DMS153 treated with DMSO at 0.1 percent for 48 hours (cell line): ENCODE measurements at regions not wholly inside any gene's neighbourhood (a gene's known extent, or its start where the extent isn't known, plus 50 kb on each side); places are given as distances from the start of the nearest gene placed in this dataset.
A peak's percentile ranks its signal among the peaks of the same experiment; 100 is the strongest.

ENCODE experiments used
- DNase-seq: peaks from one replicate; lab custom pipeline; 2025; ENCODE audit not compliant: unreplicated experiment; lab: John Stamatoyannopoulos, UW

DNA sequence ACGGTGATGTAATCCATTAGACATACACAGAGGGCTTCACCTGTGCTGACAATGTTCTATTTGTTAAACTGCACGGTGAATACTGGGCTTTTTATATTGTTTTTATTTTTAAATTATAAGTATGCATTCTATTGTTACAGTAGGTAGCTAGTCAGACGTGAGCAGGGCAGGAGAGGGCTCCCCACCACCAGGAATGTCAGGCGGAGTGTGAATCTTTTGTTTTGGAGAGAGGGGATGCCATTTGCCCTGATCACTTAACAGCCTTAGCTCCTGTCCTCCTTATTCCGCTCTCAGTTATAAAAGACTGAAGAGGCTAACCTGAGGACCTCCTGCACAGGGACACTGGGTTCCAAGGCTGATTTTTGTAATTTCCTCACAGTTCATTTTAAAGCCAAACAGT lies 151.6 kb upstream of the TAPT1 start:
- DNase-seq, result no peak

DNA sequence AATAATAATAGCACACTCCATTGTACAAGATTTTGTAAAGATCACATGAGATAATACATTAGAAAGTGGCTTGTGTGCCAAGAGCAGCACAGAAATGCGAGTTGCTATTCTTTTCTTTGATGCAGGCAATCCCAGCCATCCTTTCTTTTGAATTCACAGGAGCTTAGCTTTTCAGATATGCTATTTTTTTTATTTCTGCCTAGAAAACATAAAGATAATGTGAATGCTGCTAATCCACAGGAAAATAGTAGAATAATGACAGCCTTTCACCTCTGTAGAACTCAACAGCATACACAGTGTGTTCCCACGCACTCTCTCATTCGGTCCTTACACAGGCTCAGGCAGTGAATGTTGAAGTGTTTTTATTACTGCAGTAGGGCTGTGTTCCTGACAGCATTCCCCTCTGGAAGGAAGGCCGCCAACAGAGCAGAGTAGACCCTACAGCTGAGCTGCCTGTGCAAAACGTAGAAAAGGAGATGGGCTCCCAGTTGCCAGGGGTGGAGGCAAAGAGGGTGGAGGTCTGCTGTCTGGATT lies 138.8 kb upstream of the TAPT1 start:
- no peak for DNase-seq

DNA sequence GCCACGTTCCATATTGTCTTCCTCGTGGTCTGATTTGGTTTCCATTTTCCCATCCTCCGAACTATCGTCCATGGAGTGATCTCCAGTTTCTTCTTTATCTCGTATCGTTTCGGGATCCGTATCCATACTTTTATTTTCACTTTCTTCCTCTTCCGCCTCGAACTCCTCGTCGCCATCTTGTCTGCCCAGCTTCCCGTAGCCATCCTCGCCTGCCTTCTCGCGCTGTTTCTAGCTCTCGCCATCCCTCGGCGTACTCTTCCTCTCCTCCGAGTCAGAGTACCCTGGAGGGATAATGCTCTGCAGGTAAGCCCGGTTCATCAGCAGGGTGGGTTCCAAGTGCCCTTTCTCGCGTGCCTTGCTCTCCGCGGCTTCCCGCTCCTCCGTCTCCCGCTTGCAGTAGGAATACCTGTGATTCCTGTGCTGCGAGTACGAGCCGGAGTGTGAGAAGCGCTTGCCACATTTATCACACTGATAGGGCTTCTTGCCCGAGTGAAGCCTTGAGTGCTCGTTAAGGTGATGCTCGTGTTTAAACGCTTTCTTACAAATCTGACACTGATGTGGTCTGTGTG lies 134.5 kb upstream of the TAPT1 start:
- no peak for DNase-seq

DNA sequence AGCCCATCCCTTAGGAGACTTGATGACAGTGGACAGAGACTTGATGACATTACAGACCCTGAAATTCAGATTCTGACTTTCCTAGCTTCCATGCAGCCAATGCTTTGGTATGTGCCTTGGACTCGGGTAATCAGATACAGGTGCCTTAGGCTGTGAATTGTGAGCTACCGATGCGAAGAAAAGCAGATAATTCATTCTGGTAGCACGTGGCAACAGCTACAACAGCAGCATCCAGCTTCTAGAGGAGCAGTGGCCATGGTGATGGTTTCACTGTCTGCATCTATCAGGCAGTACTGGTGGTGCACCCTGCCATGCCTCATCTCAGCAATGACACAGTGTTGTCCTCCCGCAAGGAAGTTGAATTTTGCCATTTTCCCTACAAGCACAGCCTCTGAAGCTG lies 126.9 kb upstream of the TAPT1 start:
- no peak for DNase-seq

DNA sequence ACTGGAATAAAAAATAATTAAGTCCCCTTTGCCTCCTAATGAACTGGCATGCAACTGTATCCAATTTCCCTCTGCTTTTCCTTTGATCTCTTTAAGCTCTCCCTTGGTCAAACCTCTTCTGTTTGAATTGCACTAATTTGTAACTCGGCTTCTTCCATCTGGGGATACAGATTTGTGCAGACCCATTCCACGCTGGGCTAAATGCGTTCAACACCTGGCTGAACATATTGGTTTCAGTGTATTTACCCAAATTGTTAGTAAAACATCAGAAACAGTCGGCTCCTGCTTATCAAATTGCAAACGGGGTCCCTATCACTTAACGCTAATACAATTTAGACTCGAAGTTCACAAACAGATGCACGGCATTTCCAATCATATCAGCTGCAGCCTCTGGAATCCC lies 124.9 kb upstream of the TAPT1 start:
- DNase-seq, result no peak

DNA sequence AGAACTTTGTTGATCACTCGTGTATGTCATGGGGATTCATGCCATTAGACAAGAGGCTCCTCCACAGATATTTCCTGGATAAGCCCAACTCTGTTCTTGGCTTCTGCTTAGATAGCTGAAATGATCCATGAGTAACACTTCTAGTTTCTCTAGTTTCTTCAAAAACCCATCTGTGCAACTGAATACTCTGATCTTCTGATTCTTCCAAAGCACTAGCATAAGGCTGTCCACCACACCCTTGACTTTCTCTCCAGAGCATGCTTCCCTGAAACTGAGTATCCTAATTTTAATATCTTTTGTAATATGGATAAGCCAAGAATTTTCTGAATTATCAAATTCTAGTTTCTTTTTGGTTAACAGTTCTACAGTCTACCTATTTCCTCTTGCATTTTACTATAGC lies 118.6 kb upstream of the TAPT1 start:
- DNase-seq, result no peak

DNA sequence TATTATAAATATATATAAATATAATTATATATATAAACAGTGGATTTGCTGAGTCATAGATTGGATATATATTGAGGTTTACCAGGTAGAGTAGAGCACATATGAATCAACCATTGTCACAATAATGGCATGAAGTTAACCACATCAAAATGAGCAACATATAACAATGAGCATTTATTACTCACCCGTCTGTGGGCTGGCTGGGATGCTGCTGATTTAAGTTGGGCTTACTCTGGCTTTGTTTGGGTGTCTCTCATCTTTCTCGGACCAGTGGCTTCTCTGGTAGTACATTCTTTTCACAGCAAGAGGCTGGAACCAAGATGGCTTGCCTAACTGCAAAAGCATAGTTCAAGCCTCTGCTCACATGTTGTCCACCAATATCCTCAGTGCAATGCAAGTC lies 111.7 kb upstream of the TAPT1 start:
- no peak for DNase-seq

DNA sequence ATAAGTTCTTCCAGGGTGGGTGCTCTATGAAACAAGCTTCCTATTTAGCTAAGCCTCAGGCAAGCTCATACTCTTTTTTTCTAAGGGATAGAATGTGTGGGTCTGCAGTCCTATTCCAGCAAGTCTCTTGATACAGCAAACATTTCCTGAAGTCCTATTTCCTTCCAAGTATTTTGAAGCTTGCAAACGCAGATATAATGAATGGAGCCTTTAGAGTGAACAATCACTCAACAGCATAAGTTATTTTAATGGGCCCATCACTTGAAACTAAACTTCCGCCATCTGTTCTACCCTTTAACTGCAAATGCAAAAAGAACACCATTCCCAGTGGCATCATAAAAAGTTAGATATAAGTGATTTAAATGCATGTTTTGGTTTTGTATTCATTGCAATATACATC lies 108.3 kb upstream of the TAPT1 start:
- DNase-seq, result no peak

DNA sequence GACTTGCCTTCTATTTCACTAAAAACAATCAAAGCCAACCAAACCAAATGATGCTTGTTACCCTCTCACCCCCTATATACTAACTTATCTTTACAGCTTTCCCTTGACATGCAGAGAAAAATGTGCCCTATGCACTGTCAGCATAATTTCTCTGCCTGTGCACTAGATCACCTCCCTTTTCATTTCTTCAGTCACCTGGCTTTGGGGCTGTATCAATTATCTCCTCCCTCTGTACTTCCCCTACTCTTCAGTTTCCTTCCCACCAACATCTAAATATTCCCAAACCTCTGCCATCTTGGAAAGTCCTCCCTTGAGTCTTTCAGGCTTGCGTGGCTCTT lies 103.5 kb upstream of the TAPT1 start:
- DNase-seq, result no peak

DNA sequence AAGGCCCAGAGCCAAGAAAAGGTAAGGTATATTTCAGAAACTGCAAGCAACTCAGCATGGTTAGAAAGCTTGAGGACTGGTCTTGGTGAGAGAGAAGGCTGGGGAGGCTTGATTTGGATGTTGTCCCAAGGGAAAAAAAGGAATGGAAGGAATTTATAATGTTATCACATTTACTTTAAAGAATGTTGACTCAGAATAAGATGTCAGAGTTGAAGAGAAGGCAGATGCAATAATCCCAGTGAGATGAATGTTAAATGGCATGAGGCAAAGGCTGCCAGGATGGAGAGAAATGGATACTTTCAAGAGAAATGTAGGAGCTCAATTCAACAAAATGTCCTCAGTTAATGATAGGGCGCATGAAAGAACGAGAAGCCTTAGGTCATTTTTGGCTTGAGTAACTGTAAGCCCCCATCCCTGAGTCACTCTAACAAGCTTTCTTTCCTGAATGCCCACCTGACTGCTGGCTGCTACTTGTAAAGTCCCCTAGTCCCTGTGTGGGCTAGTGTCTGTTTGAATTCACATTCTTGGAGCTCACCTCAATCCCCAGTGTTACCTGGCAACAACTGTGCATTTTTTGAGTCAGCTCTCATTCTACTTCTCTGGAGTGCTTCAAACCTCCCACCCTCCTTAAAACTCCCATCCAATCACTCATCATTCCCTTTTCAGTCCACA lies 103.0 kb upstream of the TAPT1 start:
- DNase-seq, result no peak

DNA sequence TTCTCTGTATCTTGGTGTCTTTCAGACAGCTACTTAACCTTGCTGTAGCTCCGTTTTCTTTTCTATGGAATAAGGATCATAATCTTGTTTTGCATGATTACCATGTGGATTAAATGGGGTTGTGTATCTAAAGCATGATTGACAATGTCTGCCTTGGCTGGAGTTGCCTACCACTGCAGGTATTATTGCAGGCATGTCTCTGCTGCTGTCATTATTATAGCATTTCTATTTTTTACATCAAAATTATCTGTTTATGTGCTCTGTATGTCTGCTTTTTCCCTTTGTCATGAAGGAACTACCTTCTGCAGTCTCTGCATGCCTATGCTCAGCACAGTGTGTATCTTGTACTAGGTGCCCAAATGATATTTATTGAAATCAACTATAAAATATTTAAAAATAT lies 95.9 kb upstream of the TAPT1 start:
- no peak for DNase-seq

DNA sequence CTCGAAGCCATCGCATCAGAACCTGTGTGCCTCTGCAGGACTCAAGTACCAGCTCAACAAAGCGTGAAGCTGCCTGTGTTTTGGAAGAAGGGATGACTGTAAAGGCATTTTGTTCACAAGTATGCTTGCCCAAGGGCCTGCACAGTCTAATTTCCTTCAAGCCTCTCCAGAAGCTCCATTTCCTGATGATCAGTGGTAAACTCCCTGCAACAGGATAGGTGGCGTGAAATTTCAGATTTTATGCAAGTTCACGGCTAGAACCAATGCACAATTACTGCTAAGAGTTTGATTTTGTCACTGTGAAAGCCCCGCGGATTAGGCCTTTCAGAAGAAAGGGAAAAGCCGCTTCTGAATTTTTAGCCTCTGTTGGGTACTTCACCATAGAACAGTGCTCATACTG lies 89.2 kb upstream of the TAPT1 start:
- no peak for DNase-seq

DNA sequence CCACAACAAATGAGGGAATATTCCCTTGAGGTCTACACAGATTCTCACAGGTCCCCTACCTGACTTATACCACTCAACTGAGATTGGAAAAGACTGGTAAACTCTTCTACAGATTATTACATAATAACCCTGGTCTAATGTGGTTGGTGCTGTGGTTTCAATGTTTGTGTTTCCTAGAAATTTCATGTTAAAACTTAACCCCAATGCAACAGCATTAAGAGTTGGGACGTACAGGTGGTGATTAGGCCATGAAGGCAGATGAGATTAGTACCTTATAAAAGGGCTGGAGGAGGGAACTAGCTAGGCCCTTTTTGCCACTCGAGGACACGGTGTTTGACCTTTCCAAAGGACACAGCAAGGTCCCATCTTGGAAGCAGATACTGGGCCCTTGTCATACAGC lies 84.3 kb upstream of the TAPT1 start:
- DNase-seq, result no peak

DNA sequence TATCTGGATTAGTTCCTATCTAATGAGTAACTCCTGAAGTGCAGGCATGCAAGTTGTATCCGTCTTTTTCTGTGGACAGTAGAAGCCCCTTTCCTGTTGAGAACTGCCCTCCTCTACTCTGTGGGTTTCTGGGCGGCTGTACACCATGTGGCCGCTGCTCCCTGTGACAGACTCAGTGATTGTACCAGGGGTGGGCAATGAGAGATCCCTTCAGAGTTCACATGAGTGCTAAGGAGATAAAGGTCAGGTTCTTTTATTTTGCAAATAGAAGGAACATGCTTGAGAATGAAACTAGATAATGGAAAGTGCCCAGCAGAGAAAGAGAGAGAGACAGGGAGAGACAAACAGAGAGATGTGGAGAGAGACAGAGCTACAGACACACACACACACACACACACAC lies 76.4 kb upstream of the TAPT1 start:
- no peak for DNase-seq

DNA sequence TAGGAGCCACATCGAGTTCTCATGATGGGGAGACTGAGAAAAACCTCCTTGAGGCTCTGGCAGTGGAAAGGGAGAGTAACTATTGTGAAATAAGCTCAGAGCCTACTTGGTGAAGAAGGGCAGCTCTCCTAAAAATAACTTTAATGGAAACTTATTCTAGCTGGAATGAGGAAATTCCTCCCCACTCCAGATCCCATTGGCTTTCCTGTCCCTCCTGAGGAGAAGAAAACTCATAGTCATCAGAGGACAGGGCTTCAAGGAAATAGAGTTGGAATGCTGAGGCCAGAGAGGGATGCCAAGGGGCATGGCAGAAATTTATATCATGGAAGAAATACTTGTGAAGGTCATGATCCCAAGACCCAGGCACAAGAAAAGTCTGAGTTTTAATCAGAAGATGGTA lies 70.7 kb upstream of the TAPT1 start:
- no peak for DNase-seq

DNA sequence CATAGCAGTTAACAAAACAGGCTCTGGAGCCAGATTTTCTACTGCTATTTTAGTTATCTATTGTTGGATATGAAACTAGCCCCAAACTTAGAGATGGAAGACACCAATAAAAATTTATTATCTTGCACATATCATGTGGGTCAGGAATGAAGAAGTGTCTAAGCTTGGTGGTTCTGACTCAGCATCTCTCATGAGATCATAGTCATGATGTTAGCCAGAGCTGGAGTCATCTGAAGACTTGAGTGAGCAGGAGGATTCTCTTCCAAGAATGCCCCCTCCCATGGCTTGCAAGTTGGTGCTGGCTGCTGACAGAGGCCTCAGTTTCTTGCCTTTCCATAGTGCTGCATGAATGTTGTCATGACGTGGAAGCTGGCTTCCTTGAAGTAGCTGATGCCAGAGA lies 68.2 kb upstream of the TAPT1 start:
- DNase-seq, result no peak

DNA sequence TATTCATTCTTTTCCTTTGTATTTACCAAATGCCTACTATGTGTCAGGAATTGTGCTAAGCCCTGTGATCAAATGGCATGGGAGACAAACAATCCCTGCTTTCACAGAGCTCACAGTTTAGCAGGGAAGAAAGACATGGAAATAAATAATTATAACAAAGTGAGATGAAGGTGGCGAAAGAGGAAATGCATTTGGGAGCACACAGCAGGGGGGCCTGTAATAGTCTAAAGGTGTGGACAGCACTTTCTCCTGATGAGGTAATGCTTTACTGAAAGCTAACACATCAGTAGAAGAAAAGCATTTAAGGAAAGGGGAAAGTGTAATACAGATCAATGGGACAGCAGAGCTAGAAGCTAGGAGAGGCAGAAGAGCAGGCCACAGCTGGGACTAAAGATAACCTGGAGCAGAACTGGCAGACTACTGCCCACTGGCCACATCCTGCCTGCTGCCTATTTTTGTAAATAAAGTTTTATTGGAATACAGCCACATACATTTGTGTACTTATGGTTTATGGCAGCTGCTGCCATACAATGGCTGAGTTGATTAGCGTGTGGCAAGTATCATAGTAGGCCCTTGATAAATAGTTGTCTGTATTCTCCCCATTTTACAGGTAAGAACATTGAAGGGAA lies 67.1 kb upstream of the TAPT1 start:
- no peak for DNase-seq

DNA sequence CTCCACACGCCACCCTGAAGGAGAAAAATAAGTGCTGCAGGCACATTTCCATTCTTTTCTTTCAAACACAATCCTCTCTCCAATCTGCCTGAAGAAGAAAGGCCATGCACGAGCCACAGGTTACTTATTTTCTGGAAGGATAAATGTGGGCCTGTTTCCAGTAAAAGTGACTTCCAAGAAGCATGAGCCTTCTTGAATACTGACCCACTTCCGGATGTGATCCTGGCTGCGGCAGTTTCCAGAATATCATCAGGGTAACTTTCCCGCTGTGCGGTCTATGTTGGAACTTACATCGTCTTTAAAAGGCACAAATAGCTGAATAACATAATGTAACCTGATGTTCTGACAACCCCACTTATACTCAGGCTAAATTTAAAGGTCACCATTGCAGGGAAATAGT lies 66.3 kb upstream of the TAPT1 start:
- DNase-seq, result no peak

DNA sequence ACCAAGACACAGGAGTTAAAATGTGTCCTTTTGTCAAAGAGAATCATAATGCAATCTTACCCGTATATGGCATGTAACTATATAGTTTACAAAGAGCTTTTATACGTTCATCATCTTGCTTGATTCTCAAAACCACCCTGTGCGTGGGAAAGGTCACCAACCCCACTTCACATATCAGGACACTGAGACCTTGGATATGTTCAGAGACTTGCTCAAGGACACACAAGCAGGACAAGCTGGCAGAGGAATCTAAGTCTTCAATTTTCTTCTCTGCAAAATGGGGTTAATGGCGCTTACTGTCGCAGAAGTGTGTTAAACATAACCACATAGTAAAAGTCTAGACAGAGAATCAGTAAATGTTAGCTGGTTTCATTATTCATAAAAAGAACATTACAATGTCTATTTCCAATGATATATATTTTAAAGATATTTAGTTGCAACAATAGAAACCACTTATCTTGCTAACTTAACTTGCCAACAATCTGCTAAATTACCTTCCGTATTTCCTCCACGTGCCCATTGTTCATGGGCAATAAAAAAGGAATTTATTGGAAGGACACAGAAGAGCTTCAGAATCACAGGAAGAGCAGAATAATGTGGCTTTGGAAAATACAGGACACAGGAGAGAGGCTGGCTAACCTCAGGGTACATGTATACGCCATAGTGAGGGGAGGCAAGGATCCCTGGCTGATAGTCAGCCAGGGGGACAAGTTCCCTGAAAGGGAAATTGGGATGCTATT lies 64.6 kb upstream of the TAPT1 start:
- no peak for DNase-seq

DNA sequence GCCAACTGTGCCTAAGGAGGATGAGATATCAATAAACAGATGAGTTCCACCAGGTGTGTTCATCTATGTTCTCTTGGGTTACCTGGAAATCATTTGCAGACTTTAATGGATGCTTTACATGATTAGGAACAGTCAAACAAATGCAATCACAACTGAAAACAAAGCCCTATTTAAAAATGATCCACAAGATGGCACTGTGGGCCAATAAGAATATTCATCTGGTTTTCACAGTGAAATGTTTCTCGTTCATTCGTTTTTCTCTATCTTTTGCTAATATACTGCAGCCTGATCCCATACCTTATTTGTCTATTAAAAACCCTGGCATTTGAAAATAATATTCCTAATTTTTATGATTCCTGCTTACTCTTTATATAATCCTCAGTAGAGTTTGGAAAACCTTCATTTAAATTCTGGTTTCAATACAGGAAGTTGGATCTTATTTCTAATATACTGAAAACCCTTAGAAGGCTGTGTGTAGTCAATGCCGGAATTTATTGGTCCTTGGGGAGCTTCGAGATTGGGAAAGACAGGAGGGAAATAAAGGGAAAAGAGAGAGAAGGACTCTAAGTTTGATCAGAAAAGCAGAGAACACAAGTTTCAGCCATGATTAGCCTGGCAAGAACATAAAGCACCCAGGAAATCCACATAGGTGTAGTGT lies 63.8 kb upstream of the TAPT1 start:
- DNase-seq, result peak; percentile 6

DNA sequence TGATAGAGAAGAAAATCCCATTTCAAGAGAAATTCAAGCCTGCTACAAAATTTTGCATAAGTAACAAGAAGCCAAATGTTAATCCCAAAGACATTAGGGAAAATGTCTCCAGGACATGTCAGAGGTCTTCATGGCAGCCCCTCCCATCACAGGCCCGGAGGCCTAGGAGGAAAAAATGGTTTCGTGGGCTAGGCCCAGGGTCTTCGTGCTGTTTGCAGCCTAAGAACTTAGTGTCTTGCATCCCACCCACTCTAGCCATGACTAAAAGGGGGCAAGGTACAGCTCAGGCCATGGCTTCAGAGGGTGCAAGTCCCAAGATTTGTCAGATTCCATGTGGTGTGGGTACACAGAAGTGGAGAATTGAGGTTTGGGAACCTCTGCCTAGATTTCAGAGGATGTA lies 57.8 kb upstream of the TAPT1 start:
- DNase-seq, result no peak

DNA sequence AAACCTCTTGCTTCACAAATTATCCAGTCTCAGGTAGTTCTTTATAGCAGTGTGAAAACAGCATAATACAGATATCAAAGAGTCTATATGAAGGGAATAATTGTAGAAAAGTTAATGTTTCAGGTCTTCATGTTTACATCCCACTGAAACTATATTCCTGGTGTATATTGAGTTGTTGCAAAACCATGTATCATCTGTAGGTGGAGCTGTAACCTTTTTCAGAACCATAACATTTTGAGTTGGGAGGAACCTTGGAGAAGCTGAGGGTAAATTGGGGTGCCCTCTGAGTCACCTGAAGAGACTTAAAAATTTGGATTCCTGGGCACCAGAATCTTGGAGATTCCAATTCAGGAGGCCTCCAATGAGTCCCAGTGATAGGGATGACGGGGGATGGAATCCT lies 51.9 kb upstream of the TAPT1 start:
- DNase-seq, result no peak
